Memory B cell (primary cell): ENCODE measurements at regions not wholly inside any gene's neighbourhood (a gene's known extent, or its start where the extent isn't known, plus 50 kb on each side); places are given as distances from the start of the nearest gene placed in this dataset.

Experiments
- ATAC-seq: fragments of 150-1000 bp; cut with Tn5 transposase; 2 replicates; pipeline ENCODE4 v1.10.0; 2021; ENCODE audit warnings: low read depth, mild to moderate bottlenecking, moderate library complexity
- DNase-seq, 2 donors: peaks; one replicate each; pipeline ENCODE4 v3.0.0; 2022; ENCODE audit warnings: low spot score in 2 of 2
- H3K27ac Mint-ChIP-seq: one replicate; pipeline ENCODE4 v1.8.0; 2022; ENCODE audit warnings: mild to moderate bottlenecking, moderate library complexity, mixed read lengths
- H3K27me3 Mint-ChIP-seq: one replicate; pipeline ENCODE4 v1.8.0; 2022; ENCODE audit warnings: mixed read lengths
- H3K36me3 Mint-ChIP-seq: one replicate; pipeline ENCODE4 v1.8.0; 2022; ENCODE audit warnings: mild to moderate bottlenecking, mixed read lengths
- H3K4me1 Mint-ChIP-seq: one replicate; pipeline ENCODE4 v1.8.0; 2022; ENCODE audit warnings: mixed read lengths
- H3K4me3 Mint-ChIP-seq: one replicate; pipeline ENCODE4 v1.8.0; 2022; ENCODE audit warnings: mild to moderate bottlenecking, moderate library complexity, mixed read lengths
- H3K9me3 Mint-ChIP-seq: one replicate; pipeline ENCODE4 v1.8.0; 2022; ENCODE audit warnings: mixed read lengths

GRCh38 chr2:163338270-163338669, 397.5 kb downstream of the FIGN start:
- Mint-ChIP-seq H3K4me3 (no peak overlapping the region), H3K4me1 (no peaks in the 10 kb centered on the region), H3K27ac (no peak overlapping the region), H3K36me3 (no peaks in the 10 kb centered on the region), H3K27me3 (peaks cover 4% of the 10 kb centered on the region), H3K9me3 (peaks cover 2% of the 10 kb centered on the region)
- no peak for DNase-seq
- no peak for ATAC-seq

GRCh38 chr2:163324677-163325076, 411.1 kb downstream of the FIGN start:
- Mint-ChIP-seq H3K4me1 (no peaks in the 10 kb centered on the region), H3K27ac (no peak overlapping the region), H3K4me3 (no peak overlapping the region), H3K27me3 (no peaks in the 10 kb centered on the region), H3K36me3 (no peaks in the 10 kb centered on the region), H3K9me3 (no peaks in the 10 kb centered on the region)
- no peak for ATAC-seq
- DNase-seq, result no peak

- Mint-ChIP-seq H3K9me3 (no peaks in the 10 kb centered on the region), H3K4me3 (no peak overlapping the region), H3K27me3 (peaks cover 2% of the 10 kb centered on the region), H3K36me3 (no peaks in the 10 kb centered on the region), H3K4me1 (no peaks in the 10 kb centered on the region), H3K27ac (no peak overlapping the region)
- DNase-seq, result no peak
- ATAC-seq, result no peak
Measured at GRCh38 chr2:163319006-163319405, 416.8 kb downstream of the FIGN start.

- H3K4me3 Mint-ChIP-seq, result no peak overlapping the region
- DNase-seq, result no peak
- H3K4me1 Mint-ChIP-seq, result no peaks in the 10 kb centered on the region
- no peaks in the 10 kb centered on the region for H3K9me3 Mint-ChIP-seq
- H3K27ac Mint-ChIP-seq, result no peak overlapping the region
- ATAC-seq, result no peak
- H3K27me3 Mint-ChIP-seq, result peaks cover 2% of the 10 kb centered on the region
- H3K36me3 Mint-ChIP-seq, result no peaks in the 10 kb centered on the region
Measured at GRCh38 chr2:163314712-163315111, 421.1 kb downstream of the FIGN start.

GRCh38 chr2:163312713-163313112, 423.1 kb downstream of the FIGN start:
- no peaks in the 10 kb centered on the region for H3K36me3 Mint-ChIP-seq
- no peak for DNase-seq
- no peak overlapping the region for H3K4me3 Mint-ChIP-seq
- ATAC-seq, result no peak
- H3K27me3 Mint-ChIP-seq, result peaks cover 2% of the 10 kb centered on the region
- H3K9me3 Mint-ChIP-seq, result no peaks in the 10 kb centered on the region
- no peaks in the 10 kb centered on the region for H3K4me1 Mint-ChIP-seq
- no peak overlapping the region for H3K27ac Mint-ChIP-seq

GRCh38 chr2:163306647-163307046, 429.2 kb downstream of the FIGN start:
- DNase-seq (no peak), ATAC-seq (no peak)
- Mint-ChIP-seq H3K36me3 (no peaks in the 10 kb centered on the region), H3K9me3 (peaks cover 3% of the 10 kb centered on the region), H3K27ac (no peak overlapping the region), H3K4me3 (no peak overlapping the region), H3K4me1 (no peaks in the 10 kb centered on the region), H3K27me3 (peaks cover 1% of the 10 kb centered on the region)

- H3K9me3 Mint-ChIP-seq, result peaks cover 2% of the 10 kb centered on the region
- ATAC-seq (no peak), DNase-seq (no peak)
- no peak overlapping the region for H3K27ac Mint-ChIP-seq
- no peak overlapping the region for H3K4me3 Mint-ChIP-seq
- peaks cover 1% of the 10 kb centered on the region for H3K27me3 Mint-ChIP-seq
- no peaks in the 10 kb centered on the region for H3K36me3 Mint-ChIP-seq
- H3K4me1 Mint-ChIP-seq, result no peaks in the 10 kb centered on the region
Measured at GRCh38 chr2:163302141-163302540, 433.7 kb downstream of the FIGN start.

GRCh38 chr2:163291790-163292189, 444.0 kb downstream of the FIGN start:
- Mint-ChIP-seq H3K9me3 (peaks cover 1% of the 10 kb centered on the region), H3K36me3 (no peaks in the 10 kb centered on the region), H3K4me1 (no peaks in the 10 kb centered on the region), H3K27me3 (no peaks in the 10 kb centered on the region), H3K27ac (no peak overlapping the region), H3K4me3 (no peak overlapping the region)
- DNase-seq (no peak), ATAC-seq (no peak)

GRCh38 chr2:163281717-163282116, 443.1 kb upstream of the KCNH7 start:
- no peak for ATAC-seq

GRCh38 chr2:163269374-163270021, 430.9 kb upstream of the KCNH7 start:
- H3K4me3 Mint-ChIP-seq, result no peak overlapping the region
- no peak overlapping the region for H3K27ac Mint-ChIP-seq
- no peaks in the 10 kb centered on the region for H3K36me3 Mint-ChIP-seq
- no peak for ATAC-seq
- H3K4me1 Mint-ChIP-seq, result no peaks in the 10 kb centered on the region
- peaks cover 15% of the 10 kb centered on the region for H3K9me3 Mint-ChIP-seq
- no peaks in the 10 kb centered on the region for H3K27me3 Mint-ChIP-seq
- DNase-seq, result no peak

More at GRCh38 chr2:163281717-163282116, 443.1 kb upstream of the KCNH7 start:
- no peak overlapping the region for H3K27ac Mint-ChIP-seq
- H3K9me3 Mint-ChIP-seq, result peaks cover 2% of the 10 kb centered on the region
- H3K36me3 Mint-ChIP-seq, result no peaks in the 10 kb centered on the region
- H3K4me1 Mint-ChIP-seq, result no peaks in the 10 kb centered on the region
- no peak for DNase-seq
- H3K27me3 Mint-ChIP-seq, result no peaks in the 10 kb centered on the region
- H3K4me3 Mint-ChIP-seq, result no peak overlapping the region

- H3K4me3 Mint-ChIP-seq, result no peak overlapping the region
- H3K27me3 Mint-ChIP-seq, result no peaks in the 10 kb centered on the region
- H3K36me3 Mint-ChIP-seq, result no peaks in the 10 kb centered on the region
- peaks cover 1% of the 10 kb centered on the region for H3K9me3 Mint-ChIP-seq
- no peak overlapping the region for H3K27ac Mint-ChIP-seq
- no peaks in the 10 kb centered on the region for H3K4me1 Mint-ChIP-seq
- ATAC-seq (no peak), DNase-seq (no peak)
Measured at GRCh38 chr2:163266772-163267171, 428.2 kb upstream of the KCNH7 start.

GRCh38 chr2:163265562-163265961, 427.0 kb upstream of the KCNH7 start:
- ATAC-seq (no peak), DNase-seq (no peak)
- Mint-ChIP-seq H3K4me1 (no peaks in the 10 kb centered on the region), H3K27ac (no peak overlapping the region), H3K9me3 (peaks cover 1% of the 10 kb centered on the region), H3K4me3 (no peak overlapping the region), H3K36me3 (no peaks in the 10 kb centered on the region), H3K27me3 (no peaks in the 10 kb centered on the region)

- H3K4me1 Mint-ChIP-seq, result no peaks in the 10 kb centered on the region
- H3K27me3 Mint-ChIP-seq, result no peaks in the 10 kb centered on the region
- no peaks in the 10 kb centered on the region for H3K36me3 Mint-ChIP-seq
- H3K4me3 Mint-ChIP-seq, result no peak overlapping the region
- ATAC-seq, result no peak
- H3K9me3 Mint-ChIP-seq, result peaks cover under 1% of the 10 kb centered on the region
- no peak overlapping the region for H3K27ac Mint-ChIP-seq
- no peak for DNase-seq
Measured at GRCh38 chr2:163264341-163264740, 425.8 kb upstream of the KCNH7 start.

- Mint-ChIP-seq H3K4me1 (no peaks in the 10 kb centered on the region), H3K9me3 (peaks cover 2% of the 10 kb centered on the region), H3K27me3 (no peaks in the 10 kb centered on the region), H3K36me3 (no peaks in the 10 kb centered on the region), H3K27ac (no peak overlapping the region), H3K4me3 (no peak overlapping the region)
- ATAC-seq, result no peak
- DNase-seq, result no peak
Measured at GRCh38 chr2:163259489-163259888, 420.9 kb upstream of the KCNH7 start.

GRCh38 chr2:163255086-163255485, 416.5 kb upstream of the KCNH7 start:
- no peaks in the 10 kb centered on the region for H3K36me3 Mint-ChIP-seq
- no peaks in the 10 kb centered on the region for H3K27me3 Mint-ChIP-seq
- peaks cover 3% of the 10 kb centered on the region for H3K9me3 Mint-ChIP-seq
- DNase-seq, result no peak
- H3K4me1 Mint-ChIP-seq, result no peaks in the 10 kb centered on the region
- H3K27ac Mint-ChIP-seq, result no peak overlapping the region
- ATAC-seq, result no peak
- no peak overlapping the region for H3K4me3 Mint-ChIP-seq
